Mesenchymal stem cell (in vitro differentiated cells and primary cell): ENCODE measurements at regions not wholly inside any gene's neighbourhood (a gene's known extent, or its start where the extent isn't known, plus 50 kb on each side); places are given as distances from the start of the nearest gene placed in this dataset.
"Not testable (repeated sequence)": the region's sequence is repeated elsewhere in the genome, so short reads cannot be mapped to it uniquely, and the experiment has no call there.

Experiments used
- DNase-seq: peaks from one replicate; pipeline ENCODE4 v3.0.0-alpha.2; 2013
- H2AFZ ChIP-seq: one replicate; pipeline ENCODE4 v1.6.1; 2013; ENCODE audit warnings: low read depth, mild to moderate bottlenecking, control low read depth, inconsistent platforms, low read length, moderate library complexity
- H2AK5ac ChIP-seq: 2 replicates; pipeline ENCODE4 v1.6.1; 2013; ENCODE audit warnings: low read length, moderate library complexity, mild to moderate bottlenecking, inconsistent platforms; ENCODE audit not compliant: severe bottlenecking
- H2BK120ac ChIP-seq: one replicate; pipeline ENCODE4 v1.6.1; 2013; ENCODE audit warnings: low read depth, mild to moderate bottlenecking, inconsistent platforms, low read length, moderate library complexity
- H2BK12ac ChIP-seq, 2 experiments: one replicate each; pipeline ENCODE4 v1.6.1; 2013; ENCODE audit warnings: inconsistent platforms in 2 of 2, low read length in 2 of 2, mild to moderate bottlenecking in 2 of 2, moderate library complexity in 2 of 2, control low read depth in 1 of 2
- H2BK15ac ChIP-seq: one replicate; pipeline ENCODE4 v1.6.1; 2013; ENCODE audit warnings: mild to moderate bottlenecking, low read depth, inconsistent platforms; ENCODE audit not compliant: poor library complexity, severe bottlenecking
- H2BK5ac ChIP-seq: 2 replicates; pipeline ENCODE4 v1.6.1; 2013; ENCODE audit warnings: low read depth, mild to moderate bottlenecking, low read length, control low read depth, inconsistent platforms; ENCODE audit not compliant: poor library complexity, severe bottlenecking
- H3K14ac ChIP-seq, 2 experiments: one replicate each; pipeline ENCODE4 v1.6.1; 2013; ENCODE audit warnings: inconsistent platforms in 2 of 2, low read length in 2 of 2, control low read depth in 1 of 2, mild to moderate bottlenecking in 1 of 2, moderate library complexity in 1 of 2
- H3K18ac ChIP-seq, 2 experiments: one replicate each; pipeline ENCODE4 v1.6.1; 2013; ENCODE audit warnings: inconsistent platforms in 2 of 2, low read length in 2 of 2, control low read depth in 1 of 2, low read depth in 1 of 2, mild to moderate bottlenecking in 1 of 2
- H3K23ac ChIP-seq, 2 experiments: one replicate each; pipeline ENCODE4 v1.6.1; 2013; ENCODE audit warnings: inconsistent platforms in 2 of 2, low read length in 2 of 2, mild to moderate bottlenecking in 2 of 2, moderate library complexity in 2 of 2, control low read depth in 1 of 2
- H3K27ac ChIP-seq: 2 replicates; pipeline ENCODE4 v1.5.1; 2013; ENCODE audit warnings: mild to moderate bottlenecking, moderate library complexity, low read length, control low read depth, inconsistent platforms; ENCODE audit not compliant: poor library complexity, severe bottlenecking
- H3K27me3 ChIP-seq, 2 experiments: 2 replicates each; pipeline versions ENCODE4 v1.6.1 to v1.7.0; 2013; ENCODE audit warnings: low read length in 2 of 2, mild to moderate bottlenecking in 2 of 2, moderate library complexity in 2 of 2, control low read depth in 1 of 2, inconsistent platforms in 1 of 2; ENCODE audit not compliant: control insufficient read depth in 1 of 2, insufficient read depth in 1 of 2
- H3K36me3 ChIP-seq, 2 experiments: 2 replicates each; pipeline versions ENCODE4 v1.6.1 to v1.7.0; 2013; ENCODE audit warnings: low read length in 2 of 2, control low read depth in 1 of 2, inconsistent platforms in 1 of 2, low read depth in 1 of 2, mild to moderate bottlenecking in 1 of 2; ENCODE audit not compliant: insufficient read depth in 2 of 2, control insufficient read depth in 1 of 2
- H3K4ac ChIP-seq, 2 experiments: one replicate each; pipeline ENCODE4 v1.6.1; 2013; ENCODE audit warnings: inconsistent platforms in 2 of 2, low read length in 2 of 2, mild to moderate bottlenecking in 2 of 2, moderate library complexity in 2 of 2, control low read depth in 1 of 2, low read depth in 1 of 2
- H3K4me1 ChIP-seq: 2 replicates; pipeline ENCODE4 v1.6.1; 2013; ENCODE audit warnings: low read depth, low read length, control low read depth; ENCODE audit not compliant: control insufficient read depth, insufficient read depth
- H3K4me2 ChIP-seq: 2 replicates; pipeline ENCODE4 v1.6.1; 2013; ENCODE audit warnings: low read length, mild to moderate bottlenecking, inconsistent platforms; ENCODE audit not compliant: poor library complexity, severe bottlenecking
- H3K4me3 ChIP-seq, 2 experiments: 2 replicates each; pipeline versions ENCODE4 v1.5.1 to v1.7.0; 2013; ENCODE audit warnings: low read length in 2 of 2, mild to moderate bottlenecking in 2 of 2, control low read depth in 1 of 2, low read depth in 1 of 2; ENCODE audit not compliant: insufficient read depth in 1 of 2
- H3K79me1 ChIP-seq: replicated peaks from 2 replicates; pipeline ENCODE4 v1.6.1; 2013; ENCODE audit warnings: mild to moderate bottlenecking, control low read depth, low read length, inconsistent platforms; ENCODE audit not compliant: poor library complexity, severe bottlenecking
- H3K9ac ChIP-seq: 2 replicates; pipeline ENCODE4 v1.7.0; 2013; ENCODE audit warnings: mild to moderate bottlenecking, low read length, moderate library complexity
- H3K9me3 ChIP-seq: 2 replicates; pipeline ENCODE4 v1.7.0; 2013; ENCODE audit warnings: mild to moderate bottlenecking, low read length; ENCODE audit not compliant: control insufficient read depth
- H4K8ac ChIP-seq: one replicate; pipeline ENCODE4 v1.6.1; 2013; ENCODE audit warnings: inconsistent platforms, mild to moderate bottlenecking, low read length, moderate library complexity
- H4K91ac ChIP-seq: one replicate; pipeline ENCODE4 v1.6.1; 2013; ENCODE audit warnings: mild to moderate bottlenecking, low read length, inconsistent platforms
- WGBS: methylation state at CpG from one replicate; pipeline ENCODE4 v1.1.7; 2013; ENCODE audit warnings: mixed read lengths; 5-methylcytosine and 5-hydroxymethylcytosine counted together

DNA sequence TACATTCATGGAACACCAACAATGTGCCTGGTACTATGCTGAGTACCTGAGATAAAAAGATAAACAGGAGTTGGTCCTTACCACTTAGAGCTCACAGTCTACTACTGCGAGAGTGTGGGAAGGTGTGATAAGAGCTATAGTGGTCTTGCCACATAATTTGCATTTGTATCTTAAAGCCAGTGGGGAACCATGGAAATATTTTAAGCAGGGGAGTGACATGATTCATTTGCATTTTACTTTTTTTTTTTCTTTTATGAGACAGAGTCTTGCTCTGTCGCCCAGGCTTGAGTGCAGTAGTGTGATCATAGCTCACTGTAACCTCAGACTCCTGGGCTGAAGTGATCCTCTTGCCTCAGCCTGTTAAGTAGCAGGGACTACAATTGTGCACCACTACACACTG lies 53.6 kb downstream of the SRGAP2 start:
- not testable (repeated sequence) for H3K23ac ChIP-seq, H2BK12ac ChIP-seq, H3K4me3 ChIP-seq, H2AK5ac ChIP-seq, H3K9me3 ChIP-seq, H3K4me2 ChIP-seq, H3K18ac ChIP-seq, H3K4ac ChIP-seq, H3K4me1 ChIP-seq, H2BK15ac ChIP-seq, H3K27ac ChIP-seq, H2BK5ac ChIP-seq, H4K91ac ChIP-seq, H3K9ac ChIP-seq, H3K14ac ChIP-seq, H2AFZ ChIP-seq, H3K36me3 ChIP-seq, DNase-seq, H2BK120ac ChIP-seq, H4K8ac ChIP-seq, H3K27me3 ChIP-seq, H3K79me1 ChIP-seq
- no CpG with 5 or more reads among the region's 2 CpGs for WGBS

DNA sequence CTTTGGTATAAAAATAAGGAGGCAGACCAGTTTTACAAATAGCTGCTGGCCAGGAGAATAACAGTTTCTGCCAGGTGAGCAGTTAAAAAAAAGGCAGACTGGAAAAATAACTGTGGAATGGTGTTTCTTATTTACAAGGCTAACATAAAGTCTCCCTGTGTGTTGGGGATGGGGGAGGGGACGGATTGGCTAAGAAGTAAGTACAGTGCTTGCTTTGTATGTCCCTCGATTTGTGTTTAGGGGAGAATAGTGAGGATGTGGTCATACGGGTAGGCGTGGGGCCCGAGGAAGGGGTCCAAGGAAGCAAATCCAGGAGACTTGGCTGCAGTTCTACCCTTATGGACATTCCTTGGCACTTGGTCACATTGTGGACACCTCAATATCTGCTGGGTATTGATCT lies 58.1 kb downstream of the SRGAP2 start:
- H3K14ac ChIP-seq, H2AK5ac ChIP-seq, H2AFZ ChIP-seq, H2BK5ac ChIP-seq, H4K8ac ChIP-seq, H3K4me2 ChIP-seq, DNase-seq, H2BK12ac ChIP-seq, H3K23ac ChIP-seq, H3K4me1 ChIP-seq, H3K79me1 ChIP-seq, H3K27me3 ChIP-seq, H3K9ac ChIP-seq, H2BK15ac ChIP-seq, H3K36me3 ChIP-seq, H3K18ac ChIP-seq, H2BK120ac ChIP-seq, H3K4ac ChIP-seq, H4K91ac ChIP-seq, H3K27ac ChIP-seq, H3K4me3 ChIP-seq, H3K9me3 ChIP-seq: not testable (repeated sequence)
- WGBS: no CpG with 5 or more reads among the region's 5 CpGs

DNA sequence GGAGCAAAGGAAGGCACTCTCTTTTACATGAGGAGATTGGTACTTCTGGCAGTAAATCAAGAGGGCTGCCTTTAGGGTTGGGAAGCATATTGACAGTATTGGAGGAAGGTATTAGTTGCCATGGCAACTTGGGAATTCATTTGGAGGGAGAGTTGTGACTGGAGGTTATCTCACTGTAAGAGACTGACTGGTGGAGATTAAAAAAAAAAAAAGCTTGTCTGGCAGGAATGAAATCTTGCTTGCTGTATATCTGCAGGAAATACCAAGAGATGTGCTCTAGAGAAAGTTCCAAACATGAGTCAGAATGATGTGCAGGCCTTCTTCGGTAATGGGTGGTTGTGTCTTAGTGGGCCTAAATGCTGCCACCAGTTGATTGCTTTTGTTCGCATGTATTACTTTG lies 59.1 kb downstream of the SRGAP2 start:
- not testable (repeated sequence) for H2BK15ac ChIP-seq, H3K4me1 ChIP-seq, H3K79me1 ChIP-seq, H2AK5ac ChIP-seq, H3K14ac ChIP-seq, H3K4me2 ChIP-seq, H3K36me3 ChIP-seq, H3K27me3 ChIP-seq, DNase-seq, H3K27ac ChIP-seq, H3K4me3 ChIP-seq, H3K4ac ChIP-seq, H2BK12ac ChIP-seq, H3K9ac ChIP-seq, H4K91ac ChIP-seq, H2BK120ac ChIP-seq, H2BK5ac ChIP-seq, H3K18ac ChIP-seq, H4K8ac ChIP-seq, H2AFZ ChIP-seq, H3K23ac ChIP-seq, H3K9me3 ChIP-seq
- WGBS: no CpG with 5 or more reads among the region's 2 CpGs

DNA sequence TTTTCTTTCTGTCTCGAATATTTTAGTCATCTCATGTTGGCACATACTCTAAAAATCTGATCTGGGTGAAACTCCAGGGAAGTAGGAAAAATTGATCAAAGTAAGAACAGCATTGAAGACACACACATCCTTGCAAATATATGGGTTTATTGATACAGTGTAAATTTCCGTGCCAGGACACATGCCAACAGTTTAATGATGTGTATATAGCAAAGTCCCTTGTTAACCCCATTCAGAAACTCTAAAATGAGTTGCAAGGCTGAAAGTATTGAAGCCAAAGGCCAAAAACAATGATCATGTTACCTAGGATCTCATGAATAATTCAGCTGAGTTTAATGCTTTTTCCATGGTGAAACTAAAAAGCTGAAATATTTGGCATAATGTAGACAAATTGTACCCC lies 61.6 kb downstream of the SRGAP2 start:
- H2BK120ac ChIP-seq, H3K27ac ChIP-seq, H4K8ac ChIP-seq, H3K36me3 ChIP-seq, H2BK12ac ChIP-seq, H3K4me3 ChIP-seq, H4K91ac ChIP-seq, H2AFZ ChIP-seq, DNase-seq, H3K18ac ChIP-seq, H3K79me1 ChIP-seq, H3K14ac ChIP-seq, H3K4ac ChIP-seq, H3K9ac ChIP-seq, H2BK5ac ChIP-seq, H3K9me3 ChIP-seq, H2AK5ac ChIP-seq, H3K4me1 ChIP-seq, H3K23ac ChIP-seq, H3K27me3 ChIP-seq, H2BK15ac ChIP-seq, H3K4me2 ChIP-seq: not testable (repeated sequence)
- no CpG with 5 or more reads among the region's 2 CpGs for WGBS
